ENCODE measurements at regions not wholly inside any gene's neighbourhood (a gene's known extent, or its start where the extent isn't known, plus 50 kb on each side); places are given as distances from the start of the nearest gene placed in this dataset.

GRCh38 chr4:116885579-116885978, 199.8 kb downstream of the TRAM1L1 start:
- TF ChIP-seq CTCF (conservative IDR thresholded peaks at IDR 0.05) (no peak), ZFX (IDR thresholded peaks at IDR 0.05) (no peak)

Data from C4-2B (cell line).